ENCODE measurements at regions not wholly inside any gene's neighbourhood (a gene's known extent, or its start where the extent isn't known, plus 50 kb on each side); places are given as distances from the start of the nearest gene placed in this dataset.

DNA sequence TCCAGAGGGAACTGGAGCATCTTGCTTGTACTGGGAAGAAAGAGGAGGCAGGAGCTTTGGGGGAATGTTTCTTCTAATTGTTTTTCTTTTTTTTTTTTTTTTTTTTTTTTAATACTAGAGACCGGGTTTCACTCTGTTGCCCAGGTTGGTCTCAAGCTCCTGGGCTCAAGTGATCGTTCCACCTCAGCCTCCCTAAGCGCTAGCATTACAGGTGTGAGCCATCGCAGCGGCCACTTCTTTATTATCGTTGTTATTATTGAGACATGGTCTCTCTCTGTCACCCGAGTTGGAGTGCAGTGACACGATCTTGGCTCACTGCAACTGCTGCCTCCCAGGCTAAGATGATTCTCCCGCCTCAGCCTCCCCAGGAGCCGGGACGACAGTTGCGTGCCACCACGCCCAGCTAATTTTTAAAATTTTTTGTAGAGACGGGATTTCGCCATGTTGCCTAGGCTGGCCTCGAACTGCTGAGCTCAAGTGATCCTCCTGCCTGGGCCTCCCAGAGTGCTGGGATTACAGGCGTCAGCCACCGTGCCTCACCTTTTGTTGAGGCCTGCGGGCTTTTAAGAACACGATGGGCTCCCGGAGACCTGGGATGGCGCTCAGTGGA is 137.3 kb upstream of the GSE1 start:
- TF ChIP-seq ZFX (IDR thresholded peaks at IDR 0.05), result no peak
- TF ChIP-seq, protein P1, sequence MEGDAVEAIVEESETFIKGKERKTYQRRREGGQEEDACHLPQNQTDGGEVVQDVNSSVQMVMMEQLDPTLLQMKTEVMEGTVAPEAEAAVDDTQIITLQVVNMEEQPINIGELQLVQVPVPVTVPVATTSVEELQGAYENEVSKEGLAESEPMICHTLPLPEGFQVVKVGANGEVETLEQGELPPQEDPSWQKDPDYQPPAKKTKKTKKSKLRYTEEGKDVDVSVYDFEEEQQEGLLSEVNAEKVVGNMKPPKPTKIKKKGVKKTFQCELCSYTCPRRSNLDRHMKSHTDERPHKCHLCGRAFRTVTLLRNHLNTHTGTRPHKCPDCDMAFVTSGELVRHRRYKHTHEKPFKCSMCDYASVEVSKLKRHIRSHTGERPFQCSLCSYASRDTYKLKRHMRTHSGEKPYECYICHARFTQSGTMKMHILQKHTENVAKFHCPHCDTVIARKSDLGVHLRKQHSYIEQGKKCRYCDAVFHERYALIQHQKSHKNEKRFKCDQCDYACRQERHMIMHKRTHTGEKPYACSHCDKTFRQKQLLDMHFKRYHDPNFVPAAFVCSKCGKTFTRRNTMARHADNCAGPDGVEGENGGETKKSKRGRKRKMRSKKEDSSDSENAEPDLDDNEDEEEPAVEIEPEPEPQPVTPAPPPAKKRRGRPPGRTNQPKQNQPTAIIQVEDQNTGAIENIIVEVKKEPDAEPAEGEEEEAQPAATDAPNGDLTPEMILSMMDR (conservative IDR thresholded peaks at IDR 0.05), result no peak
- no peak overlapping the region for H3K27ac ChIP-seq

GRCh38 chr16:85476389-85476788 is 136.7 kb upstream of the GSE1 start:
- no peak overlapping the region for H3K27ac ChIP-seq
- TF ChIP-seq ZFX (IDR thresholded peaks at IDR 0.05), result no peak
- TF ChIP-seq, protein P1 (conservative IDR thresholded peaks at IDR 0.05), result no peak

- no peak overlapping the region for H3K27ac ChIP-seq
- TF ChIP-seq, protein P1 (conservative IDR thresholded peaks at IDR 0.05), result no peak
- TF ChIP-seq ZFX (IDR thresholded peaks at IDR 0.05), result no peak
Measured at GRCh38 chr16:85477801-85478363, 135.2 kb upstream of the GSE1 start.

DNA sequence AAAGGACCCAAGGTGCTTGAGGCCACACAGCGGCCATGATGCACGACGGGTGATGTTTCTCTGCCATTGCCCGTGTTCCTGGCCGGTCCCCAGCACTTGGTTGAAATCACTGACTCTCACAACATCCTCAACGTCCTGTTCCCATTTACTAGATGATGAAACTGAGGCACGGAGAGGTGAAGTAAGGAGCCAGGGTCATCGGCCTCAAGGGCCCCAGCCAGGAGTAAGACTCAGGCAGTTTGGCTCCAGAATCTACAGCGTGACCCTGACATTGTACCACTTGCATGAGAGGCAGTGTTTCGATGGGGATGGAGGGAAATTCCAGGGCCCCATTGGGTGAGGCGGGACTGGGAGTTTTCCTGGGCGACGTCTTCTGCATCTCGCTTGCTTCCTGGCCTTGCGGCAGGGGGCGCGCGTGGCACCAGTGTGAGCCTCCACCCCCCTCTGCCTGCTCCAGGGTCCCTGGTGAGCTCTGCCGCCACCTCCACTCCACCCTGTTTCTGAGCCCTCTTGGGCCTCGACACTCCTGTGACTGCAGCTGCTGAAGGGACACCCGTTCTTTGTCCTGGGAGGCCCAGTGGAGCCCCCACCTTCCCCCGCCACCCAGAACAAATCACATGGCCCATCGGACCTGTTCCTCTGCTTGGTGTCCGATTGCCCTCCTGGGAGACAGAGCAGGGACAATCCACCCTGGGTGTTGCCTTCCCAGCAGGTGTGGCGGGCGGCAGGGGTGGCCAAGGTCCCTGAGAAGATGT is 133.0 kb upstream of the GSE1 start:
- H3K27ac ChIP-seq, result no peak overlapping the region
- no peak for TF ChIP-seq ZFX (IDR thresholded peaks at IDR 0.05)
- TF ChIP-seq, protein P1 (conservative IDR thresholded peaks at IDR 0.05), result no peak

- TF ChIP-seq, protein P1 (conservative IDR thresholded peaks at IDR 0.05), result no peak
- no peak for TF ChIP-seq ZFX (IDR thresholded peaks at IDR 0.05)
- no peak overlapping the region for H3K27ac ChIP-seq
Measured at GRCh38 chr16:85480727-85481101, 132.4 kb upstream of the GSE1 start.

DNA sequence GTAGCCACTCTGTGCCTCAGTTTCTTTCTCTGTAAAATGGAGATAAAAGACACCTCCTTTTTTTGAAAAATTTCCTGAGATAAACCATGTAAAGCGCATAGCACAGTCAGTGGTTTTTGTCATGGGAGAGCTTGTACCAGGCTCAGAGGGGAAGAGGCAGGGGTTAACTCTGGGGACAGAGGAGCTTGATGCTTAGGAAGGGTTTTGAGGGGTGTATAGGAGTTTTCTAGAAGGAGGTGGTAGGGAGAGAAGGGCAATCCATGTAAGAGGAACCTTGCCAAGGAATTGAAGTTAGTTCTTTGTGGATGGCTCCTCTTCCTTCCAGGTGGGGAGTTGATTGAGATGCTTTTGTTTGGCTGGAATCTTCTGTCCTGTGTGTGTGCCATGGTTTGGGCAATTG is 131.9 kb upstream of the GSE1 start:
- TF ChIP-seq ZFX (IDR thresholded peaks at IDR 0.05), result no peak
- TF ChIP-seq, protein P1 (conservative IDR thresholded peaks at IDR 0.05), result no peak
- no peak overlapping the region for H3K27ac ChIP-seq

DNA sequence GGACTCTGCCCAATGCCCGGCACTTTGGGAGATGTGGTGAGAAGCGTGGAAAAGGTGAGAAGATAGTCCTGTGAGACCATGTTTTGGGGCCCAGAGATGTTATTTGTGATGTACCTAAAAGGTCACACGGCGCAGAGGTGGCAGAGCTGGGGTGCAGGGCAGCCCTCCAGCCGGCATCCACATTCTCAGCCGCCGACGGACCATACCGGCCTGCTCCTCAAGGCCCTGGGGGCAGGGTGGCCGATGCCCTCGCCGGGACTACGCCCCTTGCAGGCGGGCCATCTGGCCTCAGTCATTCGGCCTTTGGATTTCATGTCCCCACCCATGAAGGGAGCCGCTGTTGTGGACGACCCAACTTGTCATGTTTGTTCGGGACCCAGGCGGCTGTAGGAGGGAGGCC is 131.4 kb upstream of the GSE1 start:
- H3K27ac ChIP-seq, result no peak overlapping the region
- no peak for TF ChIP-seq ZFX (IDR thresholded peaks at IDR 0.05)
- TF ChIP-seq, protein P1 (conservative IDR thresholded peaks at IDR 0.05), result no peak

Measured in C4-2B (cell line).